ENCODE measurements at regions not wholly inside any gene's neighbourhood (a gene's known extent, or its start where the extent isn't known, plus 50 kb on each side); places are given as distances from the start of the nearest gene placed in this dataset.

- H3K27ac ChIP-seq, result no peak overlapping the region
- no peaks in the 10 kb centered on the region for H3K36me3 ChIP-seq
- intact Hi-C loops (cut with DNase I), result no loop called here
- no peaks in the 10 kb centered on the region for H3K4me1 ChIP-seq
- H3K27me3 ChIP-seq, result no peaks in the 10 kb centered on the region
- TF ChIP-seq CTCF (IDR thresholded peaks at IDR 0.05), result no peak
- no peak for DNase-seq (ENCODE audit: low spot score in 2 of 2)
- H3K4me3 ChIP-seq, result no peak overlapping the region
- H3K9me3 ChIP-seq, result no peaks in the 10 kb centered on the region
These were observed 501.8 kb upstream of the TMPO start for GRCh38 chr12:98013560-98013959.

DNA sequence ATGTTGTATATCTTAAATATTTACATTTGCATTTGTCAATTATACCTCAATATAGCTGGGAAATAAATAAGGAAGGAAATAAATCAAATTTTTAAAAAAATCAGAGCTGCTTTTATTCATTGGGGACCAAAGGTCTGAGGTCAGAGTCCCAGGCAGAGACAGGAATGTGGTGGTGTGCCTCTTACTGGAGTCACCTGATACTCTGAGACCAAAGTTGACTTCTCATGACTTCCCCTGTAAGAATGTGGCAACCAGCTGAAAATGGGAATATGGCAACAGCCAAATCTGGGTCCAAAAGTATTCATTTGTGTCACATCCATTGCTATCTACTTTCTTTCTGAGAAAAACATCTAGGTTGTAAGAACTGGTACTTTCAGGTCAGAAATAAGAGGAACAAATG is 496.6 kb upstream of the TMPO start:
- Histone ChIP-seq H3K4me3 (no peak overlapping the region), H3K27ac (no peak overlapping the region), H3K9me3 (no peaks in the 10 kb centered on the region), H3K4me1 (no peaks in the 10 kb centered on the region), H3K27me3 (no peaks in the 10 kb centered on the region), H3K36me3 (no peaks in the 10 kb centered on the region)
- intact Hi-C loops (cut with DNase I), result no loop called here
- DNase-seq (ENCODE audit: low spot score in 2 of 2), result no peak
- TF ChIP-seq CTCF (IDR thresholded peaks at IDR 0.05), result no peak

DNA sequence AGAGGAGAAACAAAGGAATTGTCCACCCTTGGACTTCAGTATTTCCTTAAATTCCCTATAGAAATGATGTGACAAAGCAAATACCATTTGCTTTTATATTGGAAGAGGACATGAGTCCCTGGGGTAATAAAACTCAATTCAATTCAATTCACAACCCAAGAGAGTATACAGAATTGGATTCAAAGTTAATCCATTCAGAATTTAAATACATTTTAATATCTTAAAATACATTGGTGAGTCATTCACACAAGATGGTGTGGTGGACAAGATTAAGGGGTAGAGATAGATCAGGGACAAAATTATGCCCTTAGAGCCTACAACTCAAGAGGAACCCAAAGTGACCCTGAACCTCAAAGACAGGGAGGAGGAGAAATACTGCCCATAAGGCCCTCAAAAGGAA is 495.0 kb upstream of the TMPO start:
- Histone ChIP-seq H3K36me3 (no peaks in the 10 kb centered on the region), H3K9me3 (no peaks in the 10 kb centered on the region), H3K4me3 (no peak overlapping the region), H3K4me1 (no peaks in the 10 kb centered on the region), H3K27me3 (no peaks in the 10 kb centered on the region), H3K27ac (no peak overlapping the region)
- DNase-seq (ENCODE audit: low spot score in 2 of 2), result no peak
- intact Hi-C loops (cut with DNase I), result no loop called here
- TF ChIP-seq CTCF (IDR thresholded peaks at IDR 0.05), result no peak

- intact Hi-C loops (cut with DNase I), result no loop called here
- no peak overlapping the region for H3K4me3 ChIP-seq
- DNase-seq (ENCODE audit: low spot score in 2 of 2), result no peak
- no peak overlapping the region for H3K27ac ChIP-seq
- no peaks in the 10 kb centered on the region for H3K27me3 ChIP-seq
- no peak for TF ChIP-seq CTCF (IDR thresholded peaks at IDR 0.05)
- H3K36me3 ChIP-seq, result no peaks in the 10 kb centered on the region
- H3K9me3 ChIP-seq, result no peaks in the 10 kb centered on the region
- H3K4me1 ChIP-seq, result no peaks in the 10 kb centered on the region
These were observed 492.4 kb upstream of the TMPO start for GRCh38 chr12:98022961-98023360.

- TF ChIP-seq CTCF (IDR thresholded peaks at IDR 0.05), result no peak
- no peaks in the 10 kb centered on the region for H3K27me3 ChIP-seq
- DNase-seq (ENCODE audit: low spot score in 2 of 2), result no peak
- H3K4me3 ChIP-seq, result no peak overlapping the region
- intact Hi-C loops (cut with DNase I), result no loop called here
- H3K4me1 ChIP-seq, result no peaks in the 10 kb centered on the region
- no peaks in the 10 kb centered on the region for H3K9me3 ChIP-seq
- H3K27ac ChIP-seq, result no peak overlapping the region
- no peaks in the 10 kb centered on the region for H3K36me3 ChIP-seq
These were observed 477.8 kb upstream of the TMPO start for GRCh38 chr12:98037401-98038140.

- no peaks in the 10 kb centered on the region for H3K27me3 ChIP-seq
- no peaks in the 10 kb centered on the region for H3K4me1 ChIP-seq
- H3K27ac ChIP-seq, result no peak overlapping the region
- no peaks in the 10 kb centered on the region for H3K36me3 ChIP-seq
- intact Hi-C loops (cut with DNase I), result no loop called here
- no peak for DNase-seq (ENCODE audit: low spot score in 2 of 2)
- H3K4me3 ChIP-seq, result no peak overlapping the region
- H3K9me3 ChIP-seq, result no peaks in the 10 kb centered on the region
- no peak for TF ChIP-seq CTCF (IDR thresholded peaks at IDR 0.05)
These were observed 472.7 kb upstream of the TMPO start for GRCh38 chr12:98042668-98043067.
